ENCODE measurements at regions not wholly inside any gene's neighbourhood (a gene's known extent, or its start where the extent isn't known, plus 50 kb on each side); places are given as distances from the start of the nearest gene placed in this dataset.

GRCh38 chr3:139756529-139757103 is 78.8 kb upstream of the NMNAT3 start:
- CTCF ChIA-PET: no interaction called here
- POLR2A ChIA-PET: no interaction called here
- H3K27me3 ChIP-seq (replicated peaks; ENCODE audit: control insufficient read depth, insufficient read depth, low read length): no peaks in the 10 kb centered on the region
- no peak overlapping the region for H3K4me3 ChIP-seq (ENCODE audit: low read depth, low read length)
- H3K36me3 ChIP-seq (ENCODE audit: control insufficient read depth, insufficient read depth, low read length): no peaks in the 10 kb centered on the region
- H3K9me3 Mint-ChIP-seq (ENCODE audit: unreplicated experiment): no peaks in the 10 kb centered on the region
- H3K4me1 Mint-ChIP-seq (ENCODE audit: low read depth, unreplicated experiment): no peaks in the 10 kb centered on the region
- H3K4me1 ChIP-seq: peaks cover 29% of the 10 kb centered on the region
- DNase-seq: no peak
- H3K4me3 Mint-ChIP-seq (ENCODE audit: unreplicated experiment): no peak overlapping the region
- H3K36me3 Mint-ChIP-seq (ENCODE audit: insufficient read depth, unreplicated experiment): peaks cover 5% of the 10 kb centered on the region
- H3K27ac Mint-ChIP-seq (ENCODE audit: unreplicated experiment): no peak overlapping the region
- H3K27me3 Mint-ChIP-seq (ENCODE audit: insufficient read depth, unreplicated experiment): no peaks in the 10 kb centered on the region
- intact Hi-C loops (cut with micrococcal nuclease; ENCODE audit: unreplicated experiment): no loop called here
- no TSS peak for BruUV-seq (replicated peaks)
- TF ChIP-seq CTCF (IDR thresholded peaks at IDR 0.05; ENCODE audit: insufficient read depth in 1 of 2, low read depth in 1 of 2, low read length in 1 of 2, severe bottlenecking in 1 of 2, unreplicated experiment in 1 of 2): no peak
- 0 out of 2 replicates have a peak, but pooled peaks cover 2% of the 10 kb centered on the region for H3K9me3 ChIP-seq

GRCh38 chr3:139755551-139755950 is 77.8 kb upstream of the NMNAT3 start:
- BruUV-seq (replicated peaks): no TSS peak
- H3K27ac Mint-ChIP-seq (ENCODE audit: unreplicated experiment): no peak overlapping the region
- H3K9me3 ChIP-seq: 0 out of 2 replicates have a peak, but pooled peaks cover 2% of the 10 kb centered on the region
- no peaks in the 10 kb centered on the region for H3K27me3 Mint-ChIP-seq (ENCODE audit: insufficient read depth, unreplicated experiment)
- ChIA-PET CTCF (no interaction called here), POLR2A (no interaction called here)
- DNase-seq: no peak
- H3K4me3 Mint-ChIP-seq (ENCODE audit: unreplicated experiment): no peak overlapping the region
- no peak overlapping the region for H3K4me3 ChIP-seq (ENCODE audit: low read depth, low read length)
- H3K9me3 Mint-ChIP-seq (ENCODE audit: unreplicated experiment): peaks cover 9% of the 10 kb centered on the region
- no peaks in the 10 kb centered on the region for H3K36me3 ChIP-seq (ENCODE audit: control insufficient read depth, insufficient read depth, low read length)
- H3K27me3 ChIP-seq (replicated peaks; ENCODE audit: control insufficient read depth, insufficient read depth, low read length): no peaks in the 10 kb centered on the region
- intact Hi-C loops (cut with micrococcal nuclease; ENCODE audit: unreplicated experiment): no loop called here
- TF ChIP-seq CTCF (IDR thresholded peaks at IDR 0.05; ENCODE audit: insufficient read depth in 1 of 2, low read depth in 1 of 2, low read length in 1 of 2, severe bottlenecking in 1 of 2, unreplicated experiment in 1 of 2): no peak
- H3K4me1 Mint-ChIP-seq (ENCODE audit: low read depth, unreplicated experiment): no peaks in the 10 kb centered on the region
- peaks cover 5% of the 10 kb centered on the region for H3K36me3 Mint-ChIP-seq (ENCODE audit: insufficient read depth, unreplicated experiment)
- peaks cover 29% of the 10 kb centered on the region for H3K4me1 ChIP-seq

GRCh38 chr3:139751789-139752188 is 74.0 kb upstream of the NMNAT3 start:
- Histone ChIP-seq H3K9me3 (0 out of 2 replicates have a peak, but pooled peaks cover 2% of the 10 kb centered on the region), H3K4me1 (peaks cover 8% of the 10 kb centered on the region), H3K4me3 (ENCODE audit: low read depth, low read length) (no peak overlapping the region), H3K36me3 (ENCODE audit: control insufficient read depth, insufficient read depth, low read length) (no peaks in the 10 kb centered on the region), H3K27me3 (replicated peaks; ENCODE audit: control insufficient read depth, insufficient read depth, low read length) (no peaks in the 10 kb centered on the region)
- no peak for TF ChIP-seq CTCF (IDR thresholded peaks at IDR 0.05; ENCODE audit: insufficient read depth in 1 of 2, low read depth in 1 of 2, low read length in 1 of 2, severe bottlenecking in 1 of 2, unreplicated experiment in 1 of 2)
- H3K27me3 Mint-ChIP-seq (ENCODE audit: insufficient read depth, unreplicated experiment): no peaks in the 10 kb centered on the region
- intact Hi-C loops (cut with micrococcal nuclease; ENCODE audit: unreplicated experiment): no loop called here
- H3K4me3 Mint-ChIP-seq (ENCODE audit: unreplicated experiment): no peak overlapping the region
- CTCF ChIA-PET: no interaction called here
- H3K27ac Mint-ChIP-seq (ENCODE audit: unreplicated experiment): no peak overlapping the region
- H3K36me3 Mint-ChIP-seq (ENCODE audit: insufficient read depth, unreplicated experiment): no peaks in the 10 kb centered on the region
- POLR2A ChIA-PET: no interaction called here
- H3K4me1 Mint-ChIP-seq (ENCODE audit: low read depth, unreplicated experiment): peaks cover 7% of the 10 kb centered on the region
- no peak for DNase-seq
- H3K9me3 Mint-ChIP-seq (ENCODE audit: unreplicated experiment): peaks cover 23% of the 10 kb centered on the region
- BruUV-seq (replicated peaks): no TSS peak
